Suprapubic skin (tissue), 3 donors: ENCODE measurements at regions not wholly inside any gene's neighbourhood (a gene's known extent, or its start where the extent isn't known, plus 50 kb on each side); places are given as distances from the start of the nearest gene placed in this dataset.

Source experiments
- CTCF ChIP-seq, 2 donors: fragments of 200-600 bp in 1 of 2; fragments of 450-650 bp in 1 of 2; sonication (generic) in 1 of 2; IDR thresholded peaks; one replicate each; pipeline ENCODE4 v1.5.1; 2016 to 2019; ENCODE audit warnings: antibody characterized with exemption in 2 of 2, mild to moderate bottlenecking in 1 of 2, moderate library complexity in 1 of 2
- POLR2A ChIP-seq, 2 donors: fragments of 450-650 bp; IDR thresholded peaks; one replicate each; pipeline ENCODE4 v1.6.1; 2017; ENCODE audit warnings: antibody characterized with exemption in 2 of 2, mild to moderate bottlenecking in 2 of 2, moderate library complexity in 2 of 2

DNA sequence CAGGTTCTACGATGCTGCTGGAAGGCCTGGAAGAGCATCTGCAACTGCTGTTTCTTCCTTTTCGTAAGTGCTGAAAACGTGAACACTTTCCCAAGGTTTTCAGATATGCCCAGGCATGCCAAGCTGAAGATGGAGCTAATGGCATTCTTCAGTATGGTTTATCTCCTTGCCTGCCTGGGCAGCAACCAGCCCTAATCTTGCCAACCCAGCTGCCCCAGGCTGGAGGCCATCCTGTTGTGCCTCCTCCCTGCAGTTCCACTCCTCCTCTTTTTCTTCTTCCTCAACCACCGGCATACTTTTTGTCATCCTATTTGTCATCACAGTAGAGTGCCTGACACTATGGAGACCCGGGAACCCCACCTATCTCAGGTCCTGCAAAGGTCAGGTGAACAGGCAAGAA lies 1849.3 kb downstream of the TP53TG3F start:
- TF ChIP-seq CTCF (IDR thresholded peaks at IDR 0.05): no peak
- TF ChIP-seq POLR2A (IDR thresholded peaks at IDR 0.05): no peak
